ENCODE measurements at regions not wholly inside any gene's neighbourhood (a gene's known extent, or its start where the extent isn't known, plus 50 kb on each side); places are given as distances from the start of the nearest gene placed in this dataset.

DNA sequence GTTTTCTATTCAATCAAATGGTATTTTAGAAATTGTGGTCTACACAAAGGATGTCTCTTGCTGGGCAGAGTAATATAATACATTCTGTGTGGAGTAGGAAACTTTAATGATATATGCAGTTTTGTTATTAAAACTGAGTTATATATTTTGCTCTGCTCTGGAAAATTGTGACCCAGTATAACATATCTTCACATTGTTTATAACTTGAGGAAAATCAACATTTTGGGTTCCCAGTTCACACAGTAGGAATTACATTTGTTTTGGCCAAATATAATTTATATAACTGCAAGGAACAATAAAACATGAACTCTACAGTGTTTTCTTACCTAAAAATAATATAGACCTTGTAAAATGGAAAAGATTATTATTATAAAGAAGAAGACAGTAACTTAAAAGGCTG is 372.4 kb downstream of the OSR1 start:
- no peak for TF ChIP-seq YY1 (IDR thresholded peaks at IDR 0.05; ENCODE audit: low read depth)
- no peak for TF ChIP-seq FOXM1 (IDR thresholded peaks at IDR 0.05; ENCODE audit: borderline replicate concordance, low read depth)
- no peak for TF ChIP-seq NFIC (IDR thresholded peaks at IDR 0.05)
- TF ChIP-seq, protein P1, sequence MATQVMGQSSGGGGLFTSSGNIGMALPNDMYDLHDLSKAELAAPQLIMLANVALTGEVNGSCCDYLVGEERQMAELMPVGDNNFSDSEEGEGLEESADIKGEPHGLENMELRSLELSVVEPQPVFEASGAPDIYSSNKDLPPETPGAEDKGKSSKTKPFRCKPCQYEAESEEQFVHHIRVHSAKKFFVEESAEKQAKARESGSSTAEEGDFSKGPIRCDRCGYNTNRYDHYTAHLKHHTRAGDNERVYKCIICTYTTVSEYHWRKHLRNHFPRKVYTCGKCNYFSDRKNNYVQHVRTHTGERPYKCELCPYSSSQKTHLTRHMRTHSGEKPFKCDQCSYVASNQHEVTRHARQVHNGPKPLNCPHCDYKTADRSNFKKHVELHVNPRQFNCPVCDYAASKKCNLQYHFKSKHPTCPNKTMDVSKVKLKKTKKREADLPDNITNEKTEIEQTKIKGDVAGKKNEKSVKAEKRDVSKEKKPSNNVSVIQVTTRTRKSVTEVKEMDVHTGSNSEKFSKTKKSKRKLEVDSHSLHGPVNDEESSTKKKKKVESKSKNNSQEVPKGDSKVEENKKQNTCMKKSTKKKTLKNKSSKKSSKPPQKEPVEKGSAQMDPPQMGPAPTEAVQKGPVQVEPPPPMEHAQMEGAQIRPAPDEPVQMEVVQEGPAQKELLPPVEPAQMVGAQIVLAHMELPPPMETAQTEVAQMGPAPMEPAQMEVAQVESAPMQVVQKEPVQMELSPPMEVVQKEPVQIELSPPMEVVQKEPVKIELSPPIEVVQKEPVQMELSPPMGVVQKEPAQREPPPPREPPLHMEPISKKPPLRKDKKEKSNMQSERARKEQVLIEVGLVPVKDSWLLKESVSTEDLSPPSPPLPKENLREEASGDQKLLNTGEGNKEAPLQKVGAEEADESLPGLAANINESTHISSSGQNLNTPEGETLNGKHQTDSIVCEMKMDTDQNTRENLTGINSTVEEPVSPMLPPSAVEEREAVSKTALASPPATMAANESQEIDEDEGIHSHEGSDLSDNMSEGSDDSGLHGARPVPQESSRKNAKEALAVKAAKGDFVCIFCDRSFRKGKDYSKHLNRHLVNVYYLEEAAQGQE (IDR thresholded peaks at IDR 0.05; ENCODE audit: low read depth): no peak
- TF ChIP-seq ZBTB7A (IDR thresholded peaks at IDR 0.05; ENCODE audit: low read depth): no peak
- TF ChIP-seq, protein P2, sequence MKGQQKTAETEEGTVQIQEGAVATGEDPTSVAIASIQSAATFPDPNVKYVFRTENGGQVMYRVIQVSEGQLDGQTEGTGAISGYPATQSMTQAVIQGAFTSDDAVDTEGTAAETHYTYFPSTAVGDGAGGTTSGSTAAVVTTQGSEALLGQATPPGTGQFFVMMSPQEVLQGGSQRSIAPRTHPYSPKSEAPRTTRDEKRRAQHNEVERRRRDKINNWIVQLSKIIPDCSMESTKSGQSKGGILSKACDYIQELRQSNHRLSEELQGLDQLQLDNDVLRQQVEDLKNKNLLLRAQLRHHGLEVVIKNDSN (IDR thresholded peaks at IDR 0.05): no peak
- no peak for TF ChIP-seq EP300 (IDR thresholded peaks at IDR 0.05; ENCODE audit: borderline replicate concordance)
- no peak for TF ChIP-seq EGR1 (IDR thresholded peaks at IDR 0.05)
- no peak for TF ChIP-seq TEAD4 (IDR thresholded peaks at IDR 0.05)
- no peak for TF ChIP-seq CEBPB (IDR thresholded peaks at IDR 0.05)
- TF ChIP-seq RAD21 (IDR thresholded peaks at IDR 0.05; ENCODE audit: low read depth): no peak
- no peak for TF ChIP-seq TCF12 (IDR thresholded peaks at IDR 0.05; ENCODE audit: low read depth)
- TF ChIP-seq TAF1 (IDR thresholded peaks at IDR 0.05; ENCODE audit: low read depth): no peak
- TF ChIP-seq CREB1 (IDR thresholded peaks at IDR 0.05; ENCODE audit: low read depth): no peak
- TF ChIP-seq, protein P3, sequence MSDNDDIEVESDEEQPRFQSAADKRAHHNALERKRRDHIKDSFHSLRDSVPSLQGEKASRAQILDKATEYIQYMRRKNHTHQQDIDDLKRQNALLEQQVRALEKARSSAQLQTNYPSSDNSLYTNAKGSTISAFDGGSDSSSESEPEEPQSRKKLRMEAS (IDR thresholded peaks at IDR 0.05): no peak

DNA sequence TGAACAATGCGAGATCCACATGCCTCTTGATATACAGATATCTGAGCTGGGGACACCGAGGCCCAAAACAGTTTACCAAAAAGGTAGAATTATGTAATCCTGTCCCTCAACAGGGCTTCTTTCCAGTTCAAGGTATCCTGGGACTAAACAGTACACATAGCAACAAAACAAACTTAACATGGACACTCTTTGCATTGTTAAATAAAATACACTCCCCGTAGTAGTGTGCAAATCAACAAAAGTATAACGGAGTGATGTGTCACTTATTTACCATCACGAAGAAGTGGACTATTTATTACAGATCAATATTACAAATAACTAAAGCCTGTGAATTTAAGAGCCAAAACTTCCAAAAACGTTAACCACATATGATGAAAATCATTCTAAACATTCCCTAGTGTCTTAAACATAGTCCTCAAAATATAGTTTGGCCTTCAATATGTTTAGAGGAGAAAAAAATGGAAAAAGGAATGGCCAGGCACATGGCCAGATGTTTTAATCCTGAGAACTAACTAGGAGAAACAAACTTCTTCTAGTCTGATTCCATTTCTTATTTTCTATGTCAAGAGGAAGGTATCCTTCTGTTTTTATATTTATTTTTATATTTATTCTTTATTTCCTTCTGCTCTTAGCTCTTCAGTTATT is 377.5 kb downstream of the OSR1 start:
- TF ChIP-seq CEBPB (IDR thresholded peaks at IDR 0.05) (no peak), YY1 (IDR thresholded peaks at IDR 0.05; ENCODE audit: low read depth) (no peak), TEAD4 (IDR thresholded peaks at IDR 0.05) (no peak), TAF1 (IDR thresholded peaks at IDR 0.05; ENCODE audit: low read depth) (no peak), TCF12 (IDR thresholded peaks at IDR 0.05; ENCODE audit: low read depth) (no peak), EGR1 (IDR thresholded peaks at IDR 0.05) (no peak), EP300 (IDR thresholded peaks at IDR 0.05; ENCODE audit: borderline replicate concordance) (no peak), CREB1 (IDR thresholded peaks at IDR 0.05; ENCODE audit: low read depth) (no peak), NFIC (IDR thresholded peaks at IDR 0.05) (no peak), FOXM1 (IDR thresholded peaks at IDR 0.05; ENCODE audit: borderline replicate concordance, low read depth) (no peak)
- TF ChIP-seq, protein P1 (IDR thresholded peaks at IDR 0.05; ENCODE audit: low read depth): no peak

DNA sequence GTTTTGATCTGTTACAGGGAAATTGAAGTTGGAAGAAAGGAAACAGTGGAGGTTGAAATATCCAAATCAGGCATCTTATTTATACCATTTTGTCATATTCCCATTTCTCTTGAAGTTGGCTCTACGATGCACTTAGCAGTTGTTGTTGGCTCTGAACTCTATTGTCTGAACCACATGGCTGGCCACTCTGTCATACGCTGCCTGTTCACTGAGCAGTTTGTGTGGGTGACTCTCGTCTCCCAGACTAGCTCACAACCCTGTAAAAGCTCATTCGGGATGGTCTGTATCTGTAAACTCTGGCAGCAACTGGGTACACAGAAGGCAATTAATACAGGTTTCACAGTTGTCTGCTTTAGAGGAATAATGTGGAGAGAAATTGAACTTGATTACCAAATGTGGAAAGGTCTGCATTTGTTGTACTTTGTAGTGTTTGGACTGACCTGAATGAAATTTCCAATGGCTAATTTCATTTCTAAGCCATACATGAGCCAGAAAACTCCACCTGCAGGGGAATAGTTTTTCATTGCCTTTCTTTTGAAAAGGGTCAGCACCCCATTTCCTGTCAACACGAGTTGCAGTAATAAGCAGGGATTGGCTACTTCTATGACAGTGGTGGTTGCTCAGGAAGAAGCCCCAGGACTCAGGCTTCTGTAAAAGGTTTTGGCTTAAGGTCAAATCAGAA is 378.2 kb downstream of the OSR1 start:
- TF ChIP-seq ZBTB7A (IDR thresholded peaks at IDR 0.05; ENCODE audit: low read depth) (no peak), YY1 (IDR thresholded peaks at IDR 0.05; ENCODE audit: low read depth) (no peak), CREB1 (IDR thresholded peaks at IDR 0.05; ENCODE audit: low read depth) (no peak), TEAD4 (IDR thresholded peaks at IDR 0.05) (no peak), RAD21 (IDR thresholded peaks at IDR 0.05; ENCODE audit: low read depth) (no peak), EGR1 (IDR thresholded peaks at IDR 0.05) (no peak), CEBPB (IDR thresholded peaks at IDR 0.05) (no peak)
- TF ChIP-seq, protein P2 (IDR thresholded peaks at IDR 0.05): no peak
- TF ChIP-seq, protein P1 (IDR thresholded peaks at IDR 0.05; ENCODE audit: low read depth): no peak

DNA sequence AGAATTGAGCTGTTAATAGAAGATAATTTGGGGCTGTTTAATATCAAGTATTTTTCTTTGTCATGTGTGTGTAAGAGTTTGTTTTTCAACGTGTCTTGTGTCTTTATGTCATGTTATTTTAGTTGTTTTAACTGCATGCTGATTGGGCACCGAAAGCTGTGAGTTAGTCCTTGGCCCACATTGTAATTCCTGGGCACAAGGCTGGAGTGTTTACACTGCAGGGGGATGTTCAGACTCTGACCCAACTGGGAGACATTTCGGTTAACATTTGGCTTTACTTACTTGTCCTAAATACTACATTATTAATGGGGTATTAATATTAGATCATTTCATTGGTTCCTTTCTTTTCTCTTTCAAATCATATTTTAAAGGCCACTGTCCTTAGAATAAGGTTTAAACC is 381.0 kb downstream of the OSR1 start:
- TF ChIP-seq TAF1 (IDR thresholded peaks at IDR 0.05; ENCODE audit: low read depth): no peak
- no peak for TF ChIP-seq RAD21 (IDR thresholded peaks at IDR 0.05; ENCODE audit: low read depth)
- TF ChIP-seq, protein P3 (IDR thresholded peaks at IDR 0.05): no peak
- no peak for TF ChIP-seq EP300 (IDR thresholded peaks at IDR 0.05; ENCODE audit: borderline replicate concordance)
- no peak for TF ChIP-seq FOXM1 (IDR thresholded peaks at IDR 0.05; ENCODE audit: borderline replicate concordance, low read depth)
- no peak for TF ChIP-seq YY1 (IDR thresholded peaks at IDR 0.05; ENCODE audit: low read depth)
- TF ChIP-seq TEAD4 (IDR thresholded peaks at IDR 0.05): no peak
- TF ChIP-seq ZBTB7A (IDR thresholded peaks at IDR 0.05; ENCODE audit: low read depth): no peak
- TF ChIP-seq, protein P1 (IDR thresholded peaks at IDR 0.05; ENCODE audit: low read depth): no peak
- no peak for TF ChIP-seq CREB1 (IDR thresholded peaks at IDR 0.05; ENCODE audit: low read depth)
- TF ChIP-seq, protein P2 (IDR thresholded peaks at IDR 0.05): no peak
- no peak for TF ChIP-seq EGR1 (IDR thresholded peaks at IDR 0.05)
- no peak for TF ChIP-seq CEBPB (IDR thresholded peaks at IDR 0.05)
- no peak for TF ChIP-seq TCF12 (IDR thresholded peaks at IDR 0.05; ENCODE audit: low read depth)
- TF ChIP-seq NFIC (IDR thresholded peaks at IDR 0.05): no peak
